GM19395 (cell line): ENCODE measurements at regions not wholly inside any gene's neighbourhood (a gene's known extent, or its start where the extent isn't known, plus 50 kb on each side); places are given as distances from the start of the nearest gene placed in this dataset.
A peak's percentile ranks its signal among the peaks of the same experiment; 100 is the strongest.

Source experiments
- ATAC-seq: cut with Tn5 transposase; IDR thresholded peaks from one replicate; pipeline ENCODE4 v1.9.1; 2021; ENCODE audit warnings: mild to moderate bottlenecking, moderate library complexity; ENCODE audit not compliant: unreplicated experiment

DNA sequence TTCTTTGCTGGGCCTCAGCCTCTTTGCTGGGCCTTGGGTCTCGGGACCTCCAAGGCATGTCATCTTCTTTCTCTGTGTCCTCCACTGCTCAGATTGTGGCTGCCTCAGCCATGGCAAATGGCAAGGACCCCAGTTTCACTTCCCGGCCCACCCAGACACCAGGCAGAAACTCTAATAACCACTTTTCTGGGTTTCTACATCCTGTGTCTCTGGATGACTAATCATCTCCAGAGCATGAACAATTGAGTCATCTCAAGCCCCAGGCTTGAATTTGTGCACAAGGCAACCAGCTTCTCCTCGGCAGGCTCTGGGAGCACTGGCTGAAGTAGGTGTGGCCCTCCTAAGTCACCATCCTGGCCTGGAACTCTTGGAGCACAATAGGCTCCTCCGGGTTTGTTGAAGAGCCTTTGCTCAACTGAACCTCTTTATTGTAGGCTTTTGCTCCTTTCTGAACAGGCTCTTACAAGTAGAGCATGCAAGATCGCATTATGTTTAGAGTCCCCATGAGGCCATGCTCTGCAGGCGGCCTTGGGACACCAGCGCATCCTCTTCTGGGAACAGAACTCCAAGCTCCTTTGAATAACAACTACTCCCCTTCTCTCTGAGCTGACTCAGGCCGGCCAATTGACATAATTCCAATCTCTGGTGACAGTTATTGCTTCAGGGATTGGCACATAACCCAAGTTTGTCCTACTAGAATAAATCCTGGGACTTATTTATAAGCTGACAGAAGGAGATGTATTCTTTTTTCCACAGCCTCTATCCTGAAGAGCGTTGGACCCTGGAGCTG is 218.1 kb downstream of the WDR11 start:
- peak; percentile 93 for ATAC-seq

DNA sequence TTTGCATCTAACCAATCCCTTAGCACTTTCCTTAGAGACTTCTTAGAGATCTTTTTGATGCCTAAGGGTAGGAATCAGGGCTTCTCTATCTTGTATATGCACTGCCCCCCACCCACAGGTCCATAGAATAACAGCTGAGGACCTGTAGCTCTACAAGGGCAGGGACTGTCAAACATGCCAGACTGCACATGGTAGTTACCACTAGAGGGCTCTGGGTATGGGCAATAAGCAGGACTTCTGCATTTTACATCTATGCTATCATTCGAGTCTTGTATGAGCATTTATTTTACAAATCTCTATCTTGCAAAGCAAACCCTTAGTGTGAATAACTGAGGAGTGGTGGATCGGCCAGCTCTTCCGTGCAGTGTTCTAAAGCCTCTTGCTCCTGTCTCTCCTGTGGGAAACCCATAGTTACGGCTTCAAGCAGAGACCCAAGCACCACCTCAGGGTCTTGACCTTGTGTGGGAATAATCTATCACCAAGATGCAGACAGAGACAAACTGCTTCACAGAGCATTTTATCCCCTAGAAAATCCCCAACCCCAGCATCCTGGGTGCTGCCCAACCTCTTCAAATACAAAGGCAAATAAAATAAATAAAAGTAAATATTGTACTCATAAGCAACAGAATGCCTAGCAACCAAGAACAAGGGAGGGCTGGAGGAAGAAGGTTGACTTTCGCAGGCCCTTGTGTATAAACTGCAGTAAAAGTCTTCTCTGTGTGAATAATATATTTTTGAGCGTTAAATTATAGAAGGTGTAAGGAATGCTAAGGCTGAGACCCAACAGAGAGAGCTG is 219.3 kb downstream of the WDR11 start:
- no peak for ATAC-seq

DNA sequence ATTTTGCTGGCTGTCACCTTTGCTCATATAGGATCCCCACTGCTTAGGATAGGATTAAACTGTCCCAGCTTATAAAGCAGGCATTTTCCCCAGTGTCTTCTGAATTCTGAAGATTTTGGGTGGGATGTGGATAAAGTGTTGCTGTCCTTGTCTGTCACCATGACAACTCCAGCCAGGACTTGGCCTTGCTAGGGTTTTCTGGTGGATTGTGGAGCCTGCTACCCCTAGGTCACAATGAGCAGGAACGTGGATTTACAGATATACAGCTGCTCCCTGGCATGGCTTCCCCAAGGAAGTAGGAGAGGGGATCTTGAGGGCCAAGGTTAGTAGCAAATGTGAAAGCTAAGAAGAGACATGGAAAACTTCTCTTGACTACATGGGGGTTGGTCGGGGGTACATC is 220.7 kb downstream of the WDR11 start:
- no peak for ATAC-seq

DNA sequence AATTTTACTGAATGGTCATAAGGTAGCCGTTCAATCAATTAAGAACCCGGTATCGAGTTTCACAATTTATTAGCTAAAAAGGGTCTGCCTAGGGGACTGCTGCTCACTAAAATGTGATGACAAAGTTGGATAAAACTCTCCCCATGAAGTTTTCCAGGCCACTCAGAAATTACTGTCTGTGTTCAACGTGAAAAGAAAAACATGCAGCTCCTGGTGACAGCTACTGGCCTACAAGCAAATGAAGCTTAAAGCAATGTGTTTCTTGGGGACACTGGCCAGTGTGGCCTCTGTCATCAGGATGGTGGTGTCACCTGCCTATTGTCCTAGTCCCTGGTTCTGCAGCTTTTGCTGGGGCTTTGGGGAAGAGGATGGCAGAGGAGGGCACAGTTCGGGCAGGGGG is 222.6 kb downstream of the WDR11 start:
- ATAC-seq: no peak

DNA sequence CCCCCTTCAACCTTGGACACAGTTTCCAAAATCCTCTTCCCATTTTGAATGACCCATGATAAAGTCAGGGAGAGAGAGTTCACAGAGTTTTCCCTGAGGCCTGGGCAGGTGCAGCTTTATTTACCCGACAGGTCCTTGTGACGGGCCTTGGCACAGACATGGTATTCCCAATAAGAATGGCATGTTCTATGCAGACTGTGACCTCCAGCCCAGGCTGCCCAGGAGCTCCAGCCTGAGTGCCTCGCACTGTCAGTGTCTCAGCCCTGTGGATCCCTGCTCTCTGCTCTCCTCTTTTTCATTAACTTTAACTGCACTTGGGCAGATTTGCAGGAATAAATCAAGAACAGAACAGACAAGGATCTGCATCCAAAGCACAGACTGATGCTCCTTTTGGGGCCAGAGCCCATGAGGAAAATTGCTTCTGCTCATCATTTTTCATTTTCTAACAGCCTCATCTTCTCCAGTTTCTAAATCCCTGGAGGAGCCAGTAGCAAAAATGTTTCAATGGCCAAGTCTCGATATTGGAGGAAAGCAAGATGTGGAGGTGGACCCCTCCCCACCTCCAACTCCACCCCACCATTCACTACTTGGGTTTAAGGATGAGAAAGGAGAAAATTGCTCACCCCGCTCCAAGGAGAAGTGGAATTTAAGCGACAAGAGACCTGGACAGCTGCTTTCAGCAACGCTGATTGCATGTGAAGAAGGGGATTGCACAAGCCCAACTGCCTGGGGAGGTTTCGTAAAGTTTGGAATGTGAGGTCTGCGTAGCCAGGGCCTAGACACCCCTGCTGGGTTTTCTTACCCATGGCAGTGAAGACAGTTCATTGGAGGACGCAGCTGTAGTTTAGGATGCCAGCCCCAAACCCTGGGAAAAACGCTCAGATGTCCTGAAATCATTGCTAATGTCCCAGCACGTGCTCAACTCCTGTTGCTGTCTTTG is 225.9 kb downstream of the WDR11 start:
- ATAC-seq: no peak

DNA sequence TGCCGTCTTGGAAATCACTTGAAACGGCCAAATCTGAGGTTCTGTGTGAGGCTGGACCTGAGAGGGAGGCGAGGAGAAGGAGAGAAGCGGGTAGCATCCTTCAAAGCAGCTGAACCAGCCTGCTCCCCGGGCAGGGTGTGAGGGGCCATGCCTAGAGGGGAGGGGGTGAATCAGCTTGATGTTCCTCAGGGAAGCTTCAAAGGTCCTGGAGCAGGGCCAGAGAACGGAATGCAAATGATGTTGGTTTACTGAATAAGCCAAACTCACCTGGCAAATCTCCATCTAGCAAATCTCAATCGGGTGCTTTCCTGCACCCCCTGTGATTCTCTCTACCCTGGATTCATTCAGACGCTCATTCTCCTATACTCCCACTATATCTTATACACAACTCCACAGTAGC is 226.9 kb downstream of the WDR11 start:
- no peak for ATAC-seq

DNA sequence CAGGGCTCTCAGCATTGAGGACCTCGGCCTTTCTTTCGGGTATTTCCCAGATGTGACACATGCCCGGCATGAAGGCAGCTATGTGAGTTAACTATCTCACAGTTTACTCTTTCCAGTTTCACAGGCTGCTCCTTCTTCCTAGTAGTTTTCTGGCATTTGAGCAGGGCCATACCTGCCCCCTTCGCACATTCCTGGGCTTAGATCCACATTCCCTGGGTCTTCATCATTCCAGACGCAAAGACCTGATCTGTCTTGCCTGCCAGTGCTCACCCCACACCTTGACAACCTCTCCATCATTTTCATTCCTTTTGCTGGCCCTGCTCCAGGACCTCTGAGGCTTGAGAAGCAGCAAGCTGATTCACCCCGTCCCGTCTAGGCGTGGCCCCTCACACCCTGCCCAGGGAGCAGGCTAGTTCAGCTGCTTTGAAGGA is 227.5 kb downstream of the WDR11 start:
- no peak for ATAC-seq

DNA sequence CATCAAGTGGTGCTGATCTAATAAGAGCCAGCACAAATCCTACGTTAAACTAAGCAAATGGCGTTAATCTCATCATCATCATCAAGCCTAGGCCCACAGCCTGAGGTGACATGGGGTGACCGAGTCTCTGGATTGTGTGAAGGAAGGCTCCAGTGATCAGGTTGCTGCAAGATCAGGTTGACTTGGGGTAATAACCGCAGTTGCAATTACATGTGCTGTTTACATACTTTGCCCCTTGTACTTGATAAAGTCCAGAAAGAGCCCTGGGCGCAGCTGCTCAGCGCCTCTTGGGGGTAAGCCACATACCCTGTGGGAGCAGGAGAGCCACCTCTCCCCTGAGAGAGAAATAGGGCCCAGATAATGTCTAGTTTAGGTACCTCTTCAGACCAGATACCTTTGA is 228.1 kb downstream of the WDR11 start:
- ATAC-seq: no peak

DNA sequence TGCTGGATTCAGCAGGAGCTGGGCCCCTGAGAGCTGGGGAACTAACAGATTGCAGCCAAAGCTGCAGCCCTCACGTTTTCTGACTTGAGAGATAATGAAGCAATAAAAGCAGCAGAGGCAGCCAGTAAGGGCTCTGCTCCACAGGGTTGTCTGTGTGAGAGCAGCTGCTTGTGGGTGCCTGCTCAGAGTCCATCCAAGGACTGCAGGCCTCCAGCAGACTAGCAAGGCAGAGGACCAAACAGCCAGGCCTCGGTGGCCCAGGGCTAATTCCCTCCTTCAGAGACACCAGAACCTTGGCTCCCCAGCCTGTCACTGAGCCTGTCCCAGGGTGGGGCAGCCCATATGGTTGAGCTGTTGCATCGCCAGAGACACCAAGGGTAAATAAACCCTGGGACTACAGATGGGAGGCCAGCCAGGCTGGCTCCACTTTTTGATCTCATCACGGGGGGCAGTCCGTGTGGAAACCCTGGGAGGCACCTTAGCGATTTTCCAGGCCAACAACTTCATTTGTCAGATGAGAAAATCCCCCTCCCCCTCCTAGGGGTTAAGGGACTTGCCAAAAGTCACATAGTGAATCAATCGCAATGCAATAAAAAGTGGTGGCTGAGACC is 229.2 kb downstream of the WDR11 start:
- no peak for ATAC-seq

DNA sequence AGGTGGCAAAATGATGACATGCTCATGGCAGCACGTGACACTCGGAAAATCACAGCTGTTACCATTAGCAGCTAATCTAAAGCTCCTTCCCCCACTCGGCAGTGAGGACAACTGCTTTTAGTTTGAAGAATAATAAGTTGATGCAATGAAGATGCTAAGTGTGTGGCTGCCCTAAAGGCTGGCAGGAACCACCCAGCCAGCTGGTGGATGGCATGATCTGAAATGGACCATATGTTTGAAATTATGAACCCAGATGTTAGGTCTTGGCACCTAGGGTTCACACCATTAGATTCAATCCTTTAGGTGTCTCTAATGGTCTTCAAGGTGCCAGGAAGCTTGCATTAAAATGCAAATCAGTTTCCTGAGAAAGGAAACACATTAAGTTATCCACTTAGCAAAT is 230.1 kb downstream of the WDR11 start:
- ATAC-seq: no peak

DNA sequence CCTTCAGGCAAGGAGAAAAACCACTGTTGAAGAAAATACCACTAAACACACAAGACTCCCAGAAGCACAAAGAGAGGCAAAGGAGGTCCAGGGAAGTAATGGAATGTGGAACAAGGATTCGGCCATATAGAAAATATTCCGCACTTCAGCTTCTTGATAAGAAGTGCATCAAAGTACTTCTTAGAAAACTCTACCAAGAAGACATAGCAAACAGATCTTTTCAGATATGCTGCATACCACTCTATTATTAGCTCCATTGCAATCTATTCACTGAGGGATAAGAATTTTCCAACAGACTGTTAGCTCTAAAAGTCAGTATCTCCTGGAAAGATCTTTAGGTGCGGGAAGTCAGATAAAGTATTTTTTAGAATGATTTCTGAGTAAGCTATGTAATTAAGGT is 231.8 kb downstream of the WDR11 start:
- ATAC-seq: no peak

DNA sequence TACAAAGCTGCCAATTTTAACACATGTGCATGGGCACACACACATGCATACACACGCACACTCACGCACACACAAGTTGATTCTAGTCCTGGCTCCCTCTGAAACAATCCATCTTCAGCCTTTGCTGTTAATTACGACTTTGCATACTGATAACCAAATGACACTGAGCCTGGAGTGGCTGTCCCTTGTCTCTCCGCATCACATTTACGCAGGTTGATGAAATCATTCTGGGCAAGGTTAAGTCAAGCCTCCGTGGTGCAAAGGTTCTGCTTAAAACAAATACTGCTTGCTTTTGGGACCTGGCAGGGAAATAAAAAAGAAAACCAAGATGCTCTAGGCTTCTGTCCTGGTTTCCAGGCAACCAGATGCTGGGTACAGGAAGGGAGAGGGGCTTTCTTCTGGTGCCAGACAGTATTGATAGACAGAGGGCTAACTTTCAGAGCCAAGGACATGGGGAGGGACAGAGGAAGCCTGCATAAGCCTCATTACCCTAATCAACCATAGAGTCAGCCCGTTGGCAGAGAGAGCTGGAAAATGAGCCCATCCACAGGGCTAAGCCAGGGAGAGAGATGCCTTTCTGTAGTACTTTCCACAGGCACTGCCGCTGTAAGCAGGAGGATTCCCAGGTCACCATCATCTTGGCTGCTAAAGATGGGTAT is 233.0 kb downstream of the WDR11 start:
- ATAC-seq: no peak

DNA sequence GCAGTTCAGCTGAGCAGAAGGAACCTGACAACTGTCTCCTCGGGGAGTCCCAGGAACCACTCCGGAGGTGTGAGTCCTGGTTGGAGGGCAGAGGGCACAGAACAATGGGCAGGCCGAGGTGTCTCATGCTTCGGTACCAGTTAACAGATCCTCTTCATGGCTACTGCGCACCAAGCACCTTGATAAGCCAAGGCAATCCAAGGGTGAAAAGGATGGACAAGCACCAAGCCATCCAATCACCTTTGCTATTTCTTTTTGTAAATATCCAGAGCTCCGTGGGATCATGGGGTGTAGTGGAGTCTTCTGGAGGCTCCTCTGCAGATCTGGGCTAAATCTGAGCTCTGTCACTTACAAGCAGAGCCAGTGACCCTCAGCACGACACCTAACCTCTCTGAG is 233.5 kb downstream of the WDR11 start:
- ATAC-seq: no peak

DNA sequence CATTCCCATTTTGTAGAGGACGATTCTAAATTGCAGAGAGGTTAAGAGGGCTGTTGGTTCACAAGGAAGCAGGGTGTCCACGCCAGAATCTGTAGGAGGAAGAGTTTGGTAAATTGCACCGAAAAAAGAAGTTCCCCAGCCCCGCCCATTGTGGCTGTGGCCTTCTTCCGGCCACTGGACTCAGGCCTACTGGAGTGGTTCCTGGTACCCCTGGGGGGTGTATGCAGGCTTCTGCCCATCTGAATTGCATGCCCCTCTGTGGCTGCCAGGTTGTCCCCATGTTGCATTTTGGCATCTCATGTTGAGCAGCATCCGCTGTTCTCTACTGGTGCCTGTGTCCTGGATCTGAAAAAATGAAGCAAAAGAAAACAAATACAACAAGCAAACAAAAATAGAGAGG is 234.2 kb downstream of the WDR11 start:
- no peak for ATAC-seq

DNA sequence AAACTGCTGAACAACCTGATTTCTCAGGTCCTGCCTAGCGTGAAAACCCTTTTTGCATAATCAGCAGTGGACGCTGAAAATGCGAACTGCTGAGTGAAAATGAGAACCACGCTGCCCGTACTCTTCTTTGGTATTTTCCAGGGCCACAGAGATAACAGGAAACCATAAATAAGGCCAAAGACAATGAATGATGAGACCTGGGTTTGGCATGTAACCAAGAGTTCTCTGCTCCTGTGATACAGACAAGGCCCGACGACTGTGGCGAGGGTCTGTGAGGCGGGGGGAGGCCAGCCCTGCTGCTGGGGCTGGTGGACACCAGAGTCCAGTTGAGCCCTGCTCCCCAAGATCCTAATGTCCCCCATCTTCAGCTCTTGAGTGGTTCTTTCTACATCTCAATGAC is 236.0 kb downstream of the WDR11 start:
- no peak for ATAC-seq

DNA sequence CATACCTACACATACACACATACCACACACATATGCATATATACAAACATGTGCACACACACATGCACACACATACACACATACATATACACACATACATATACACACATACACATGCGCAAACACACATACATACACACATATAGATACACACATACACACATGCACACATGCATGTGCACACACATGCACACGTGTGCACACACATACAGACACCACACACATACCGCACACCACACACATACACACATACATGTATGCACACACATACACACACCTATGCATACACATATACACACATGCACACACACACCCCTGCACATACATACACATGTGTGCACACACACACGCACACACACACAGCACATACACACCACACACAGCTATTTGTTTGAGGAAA is 236.5 kb downstream of the WDR11 start:
- no peak for ATAC-seq

DNA sequence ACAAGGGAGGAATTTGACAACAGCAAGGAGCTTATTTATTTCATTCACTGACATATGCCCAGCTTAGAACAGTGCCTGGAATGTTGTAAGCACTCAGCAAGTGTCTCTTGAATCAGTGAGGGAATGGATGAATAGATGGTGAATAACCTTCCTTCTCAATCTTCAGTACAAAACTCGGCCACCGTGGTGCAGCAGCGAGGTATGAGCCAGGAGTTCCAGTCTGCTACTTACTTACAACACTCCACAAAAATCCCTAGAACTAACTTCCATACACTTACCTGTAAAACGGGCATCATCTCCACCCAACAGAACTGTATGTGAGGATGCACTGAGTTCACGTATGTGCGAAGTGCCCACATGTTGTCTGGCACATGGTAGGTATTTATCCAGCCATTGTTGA is 237.4 kb downstream of the WDR11 start:
- no peak for ATAC-seq

DNA sequence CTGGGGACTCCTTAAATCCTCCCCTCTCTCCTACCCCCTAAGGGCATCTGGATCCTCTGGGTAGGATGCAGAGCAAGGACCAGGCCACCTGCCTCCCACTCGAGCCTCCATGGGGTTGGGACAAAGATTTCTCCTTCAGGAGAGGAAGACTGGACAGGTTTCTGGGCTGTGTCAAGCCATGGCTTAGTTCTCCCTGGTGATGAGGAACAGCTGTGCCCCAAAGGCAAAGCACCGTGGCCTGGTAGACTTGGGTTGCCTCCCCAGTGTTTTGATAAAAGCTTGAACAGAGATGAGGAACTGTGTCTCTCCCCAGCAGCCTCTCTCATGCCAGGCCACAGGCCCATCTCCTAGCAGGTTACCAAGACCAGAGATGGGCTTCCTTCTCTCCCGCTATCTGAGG is 238.3 kb downstream of the WDR11 start:
- no peak for ATAC-seq

DNA sequence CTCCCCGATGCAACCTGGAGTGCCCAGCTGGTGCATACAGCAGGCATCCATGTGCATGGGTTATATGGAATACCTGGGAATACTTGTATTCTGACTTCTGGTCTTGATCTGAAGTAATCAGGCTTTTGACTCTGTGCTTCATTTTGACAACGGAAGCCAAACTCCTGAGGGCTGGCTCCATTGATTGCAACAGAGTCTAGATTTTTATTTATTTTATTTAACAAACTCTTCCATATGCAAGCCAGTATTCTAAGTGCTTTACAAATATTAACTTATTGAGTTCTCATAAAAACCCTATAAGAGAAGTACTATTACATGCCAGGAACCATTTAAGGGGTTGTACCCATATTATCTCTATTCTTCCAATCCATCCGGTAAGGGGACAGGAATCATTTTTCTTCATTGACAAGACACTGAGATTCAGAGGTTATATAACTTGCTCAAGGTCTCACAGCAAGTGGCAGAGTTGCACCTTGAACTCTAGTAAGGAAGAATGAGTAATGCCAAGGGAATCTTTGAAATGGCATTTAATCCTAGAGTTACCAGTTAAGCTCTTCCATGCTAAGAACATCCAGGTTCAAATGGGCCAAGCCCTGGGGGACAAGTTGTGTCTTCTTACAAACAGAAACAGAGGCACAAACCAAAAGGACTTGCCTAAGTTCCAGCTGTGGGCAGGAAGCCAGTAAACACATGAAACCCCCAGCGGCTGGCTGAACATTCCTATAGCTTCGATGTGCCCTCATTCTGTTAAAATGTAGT is 241.0 kb downstream of the WDR11 start:
- no peak for ATAC-seq

DNA sequence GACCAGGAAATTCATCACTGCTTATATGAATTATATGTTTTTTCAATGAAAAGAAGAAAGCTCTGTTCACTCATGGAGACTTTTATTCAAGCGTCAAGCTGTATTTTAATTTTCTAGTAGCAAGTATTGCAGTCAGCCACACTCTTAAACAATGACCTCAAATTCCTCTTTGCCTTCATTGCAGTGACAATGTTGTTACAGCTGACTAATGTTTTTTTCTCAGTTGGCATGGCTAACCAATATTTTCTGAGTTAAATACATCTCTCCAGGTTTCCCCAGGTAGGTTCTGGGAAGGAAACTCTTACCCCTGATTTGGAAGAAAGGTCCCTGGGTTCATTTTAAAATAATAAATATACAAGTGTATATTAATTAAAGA is 241.5 kb downstream of the WDR11 start:
- no peak for ATAC-seq
